Cardiac fibroblast (primary cell): ENCODE measurements at regions not wholly inside any gene's neighbourhood (a gene's known extent, or its start where the extent isn't known, plus 50 kb on each side); places are given as distances from the start of the nearest gene placed in this dataset.

Source experiments
- DNase-seq, 2 donors: peaks; one replicate each; pipeline versions ENCODE4 v3.0.0 to v3.0.0-alpha.2; 2010; ENCODE audit warnings: low read depth in 2 of 2
- H3K4me3 ChIP-seq, 2 donors: replicated peaks in 1 of 2; 1 replicate in 1 of 2; 2 replicates in 1 of 2; pipeline ENCODE4 v1.5.1; 2011; ENCODE audit warnings: low read depth in 2 of 2, low read length in 2 of 2, mild to moderate bottlenecking in 2 of 2, moderate library complexity in 1 of 2
- CTCF ChIP-seq: IDR thresholded peaks from one replicate; pipeline ENCODE4 v1.5.1; 2011; ENCODE audit warnings: low read depth, mild to moderate bottlenecking, low read length, inconsistent platforms

- H3K4me3 ChIP-seq = no peak overlapping the region
- no peak for DNase-seq
- TF ChIP-seq CTCF = no peak
Measured at GRCh38 chr5:102608414-102608813, 109.6 kb upstream of the SLCO6A1 start.

- no peak for TF ChIP-seq CTCF
- H3K4me3 ChIP-seq = no peak overlapping the region
- no peak for DNase-seq
Measured at GRCh38 chr5:102611312-102611711, 112.5 kb upstream of the SLCO6A1 start.

- no peak for DNase-seq
- TF ChIP-seq CTCF = no peak
- no peak overlapping the region for H3K4me3 ChIP-seq
Measured at GRCh38 chr5:102613661-102614060, 114.9 kb upstream of the SLCO6A1 start.

GRCh38 chr5:102617191-102618187 is 118.7 kb upstream of the SLCO6A1 start:
- TF ChIP-seq CTCF = no peak
- no peak for DNase-seq

GRCh38 chr5:102622262-102622661 is 123.5 kb upstream of the SLCO6A1 start:
- no peak for DNase-seq
- no peak overlapping the region for H3K4me3 ChIP-seq
- no peak for TF ChIP-seq CTCF

More at GRCh38 chr5:102617191-102618187, 118.7 kb upstream of the SLCO6A1 start:
- H3K4me3 ChIP-seq = no peak overlapping the region

GRCh38 chr5:102623329-102624065 is 124.7 kb upstream of the SLCO6A1 start:
- H3K4me3 ChIP-seq = no peak overlapping the region
- no peak for TF ChIP-seq CTCF
- DNase-seq = no peak
